ENCODE measurements at regions not wholly inside any gene's neighbourhood (a gene's known extent, or its start where the extent isn't known, plus 50 kb on each side); places are given as distances from the start of the nearest gene placed in this dataset.

DNA sequence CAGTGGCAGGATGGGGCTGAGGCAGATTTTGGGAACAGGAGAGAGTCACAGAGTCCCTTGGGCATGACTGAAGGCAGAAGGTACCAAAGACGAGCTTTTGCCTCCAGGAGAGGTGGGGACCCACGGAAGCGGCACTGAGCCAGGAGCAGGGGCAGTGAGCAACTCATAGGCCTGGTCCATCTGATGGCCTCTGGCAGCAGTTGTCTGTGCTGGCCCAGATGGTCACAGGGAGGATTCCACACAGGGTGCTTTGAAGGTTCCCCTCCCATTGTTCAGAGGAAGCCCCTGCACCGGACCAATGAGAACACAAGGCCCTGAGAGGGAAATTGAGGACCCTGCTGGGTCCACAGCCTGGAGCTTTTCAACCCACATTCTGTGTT lies 360.3 kb upstream of the TNRC6C start:
- Histone ChIP-seq H3K9me3 (ENCODE audit: severe bottlenecking) (no peaks in the 10 kb centered on the region), H3K4me1 (ENCODE audit: insufficient read depth, poor library complexity, severe bottlenecking) (peaks cover 16% of the 10 kb centered on the region), H3K27me3 (ENCODE audit: insufficient read depth, poor library complexity, severe bottlenecking) (no peaks in the 10 kb centered on the region), H3K27ac (ENCODE audit: poor library complexity, severe bottlenecking) (no peak overlapping the region), H3K36me3 (ENCODE audit: low read depth) (no peaks in the 10 kb centered on the region), H3K4me3 (ENCODE audit: severe bottlenecking) (no peak overlapping the region)
- ATAC-seq (ENCODE audit: low read depth) (no peak), DNase-seq (ENCODE audit: low spot score) (no peak)
- TF ChIP-seq, protein P1, sequence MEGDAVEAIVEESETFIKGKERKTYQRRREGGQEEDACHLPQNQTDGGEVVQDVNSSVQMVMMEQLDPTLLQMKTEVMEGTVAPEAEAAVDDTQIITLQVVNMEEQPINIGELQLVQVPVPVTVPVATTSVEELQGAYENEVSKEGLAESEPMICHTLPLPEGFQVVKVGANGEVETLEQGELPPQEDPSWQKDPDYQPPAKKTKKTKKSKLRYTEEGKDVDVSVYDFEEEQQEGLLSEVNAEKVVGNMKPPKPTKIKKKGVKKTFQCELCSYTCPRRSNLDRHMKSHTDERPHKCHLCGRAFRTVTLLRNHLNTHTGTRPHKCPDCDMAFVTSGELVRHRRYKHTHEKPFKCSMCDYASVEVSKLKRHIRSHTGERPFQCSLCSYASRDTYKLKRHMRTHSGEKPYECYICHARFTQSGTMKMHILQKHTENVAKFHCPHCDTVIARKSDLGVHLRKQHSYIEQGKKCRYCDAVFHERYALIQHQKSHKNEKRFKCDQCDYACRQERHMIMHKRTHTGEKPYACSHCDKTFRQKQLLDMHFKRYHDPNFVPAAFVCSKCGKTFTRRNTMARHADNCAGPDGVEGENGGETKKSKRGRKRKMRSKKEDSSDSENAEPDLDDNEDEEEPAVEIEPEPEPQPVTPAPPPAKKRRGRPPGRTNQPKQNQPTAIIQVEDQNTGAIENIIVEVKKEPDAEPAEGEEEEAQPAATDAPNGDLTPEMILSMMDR (IDR thresholded peaks at IDR 0.05; ENCODE audit: poor library complexity, severe bottlenecking): no peak

DNA sequence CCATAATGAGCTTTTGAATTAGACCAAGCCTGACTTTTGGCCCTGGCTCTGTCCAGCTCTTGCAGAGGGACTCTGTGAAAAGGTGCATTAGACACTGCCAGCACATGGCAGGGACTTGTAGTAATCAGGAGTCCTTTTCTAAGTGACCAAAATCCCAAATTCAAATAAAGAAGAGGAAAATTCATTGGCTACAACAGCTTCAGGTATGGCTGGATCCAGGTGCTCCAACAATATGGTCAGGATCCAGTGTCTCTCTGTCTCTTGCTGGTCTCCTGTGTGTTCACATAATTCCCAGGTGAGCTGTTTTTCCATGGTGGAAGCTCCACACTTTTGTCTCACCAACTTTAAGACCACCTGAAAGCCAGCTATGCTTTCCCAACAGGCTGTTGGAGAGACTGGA lies 358.8 kb upstream of the TNRC6C start:
- no peaks in the 10 kb centered on the region for H3K9me3 ChIP-seq (ENCODE audit: severe bottlenecking)
- H3K27ac ChIP-seq (ENCODE audit: poor library complexity, severe bottlenecking): no peak overlapping the region
- no peaks in the 10 kb centered on the region for H3K27me3 ChIP-seq (ENCODE audit: insufficient read depth, poor library complexity, severe bottlenecking)
- DNase-seq (ENCODE audit: low spot score) (peak; percentile 13), ATAC-seq (ENCODE audit: low read depth) (no peak)
- peaks cover 16% of the 10 kb centered on the region for H3K4me1 ChIP-seq (ENCODE audit: insufficient read depth, poor library complexity, severe bottlenecking)
- no peaks in the 10 kb centered on the region for H3K36me3 ChIP-seq (ENCODE audit: low read depth)
- TF ChIP-seq, protein P1 (IDR thresholded peaks at IDR 0.05; ENCODE audit: poor library complexity, severe bottlenecking): no peak
- no peak overlapping the region for H3K4me3 ChIP-seq (ENCODE audit: severe bottlenecking)

DNA sequence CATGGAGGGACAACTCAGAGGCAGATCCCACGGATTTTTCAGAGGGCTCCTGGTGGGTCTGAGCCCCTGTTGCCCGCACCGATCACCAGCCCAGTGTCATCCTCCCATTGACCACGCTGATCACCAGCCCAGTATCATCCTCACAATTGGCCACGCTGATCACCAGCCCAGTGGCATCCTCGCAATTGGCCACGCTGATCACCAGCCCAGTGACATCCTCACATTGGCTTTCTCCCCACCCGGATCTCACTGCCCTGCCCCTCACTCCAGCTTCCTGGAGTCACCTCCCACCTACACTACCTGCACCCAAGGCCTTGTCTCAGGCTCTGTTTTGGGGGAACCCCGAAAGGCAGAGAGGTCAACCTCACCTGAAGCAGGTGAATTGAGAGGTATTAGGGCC lies 358.2 kb upstream of the TNRC6C start:
- Histone ChIP-seq H3K36me3 (ENCODE audit: low read depth) (no peaks in the 10 kb centered on the region), H3K27ac (ENCODE audit: poor library complexity, severe bottlenecking) (no peak overlapping the region), H3K4me1 (ENCODE audit: insufficient read depth, poor library complexity, severe bottlenecking) (peaks cover 16% of the 10 kb centered on the region), H3K4me3 (ENCODE audit: severe bottlenecking) (no peak overlapping the region), H3K27me3 (ENCODE audit: insufficient read depth, poor library complexity, severe bottlenecking) (no peaks in the 10 kb centered on the region), H3K9me3 (ENCODE audit: severe bottlenecking) (no peaks in the 10 kb centered on the region)
- TF ChIP-seq, protein P1 (IDR thresholded peaks at IDR 0.05; ENCODE audit: poor library complexity, severe bottlenecking): no peak
- DNase-seq (ENCODE audit: low spot score) (peak; percentile 20), ATAC-seq (ENCODE audit: low read depth) (no peak)

DNA sequence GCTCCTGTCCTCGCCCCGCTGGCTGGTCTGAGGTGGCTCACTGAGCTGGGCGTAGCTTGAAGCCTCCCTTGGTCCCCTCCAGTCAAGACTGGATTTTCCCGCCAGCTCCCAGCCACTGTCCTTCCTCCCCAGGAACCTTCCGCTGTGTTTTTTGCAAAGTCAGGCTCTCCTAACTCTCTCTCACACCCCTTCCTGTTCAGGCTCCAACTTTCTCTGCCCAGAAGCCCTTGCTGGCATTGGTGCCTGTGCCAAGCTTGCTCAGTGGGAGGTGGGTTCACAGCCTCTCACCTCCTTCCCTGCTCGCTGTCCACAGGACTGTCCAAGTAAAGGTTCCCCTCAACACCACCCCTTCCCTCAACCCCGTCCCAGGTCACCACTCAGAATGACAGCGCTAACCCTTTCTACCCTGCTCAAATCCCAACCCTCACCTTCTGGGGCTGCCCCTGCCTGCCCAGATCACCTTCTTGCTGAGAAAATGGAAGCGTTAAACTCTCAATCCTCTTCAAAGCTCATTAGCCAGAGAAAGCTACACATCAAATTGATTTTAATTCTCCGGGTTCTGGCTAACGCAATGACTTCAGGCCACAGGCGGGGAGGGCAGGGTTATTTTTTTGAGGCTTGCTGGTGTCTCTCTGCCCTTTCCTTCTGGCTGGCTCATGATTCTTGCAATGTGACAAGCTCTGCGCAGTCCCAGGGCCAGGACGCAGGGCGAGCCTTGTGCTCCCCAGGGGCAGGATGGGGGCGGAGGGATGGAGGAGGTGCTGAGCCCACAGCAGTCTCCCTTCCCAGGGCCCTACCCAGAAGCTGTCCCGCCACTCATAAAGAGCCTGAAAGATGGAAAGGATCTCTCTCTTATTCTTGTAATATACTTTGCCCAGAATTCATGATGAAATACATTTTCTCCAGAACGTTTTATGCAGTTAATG lies 357.2 kb upstream of the TNRC6C start:
- DNase-seq (ENCODE audit: low spot score) (peak; percentile 50), ATAC-seq (ENCODE audit: low read depth) (no peak)
- TF ChIP-seq, protein P1 (IDR thresholded peaks at IDR 0.05; ENCODE audit: poor library complexity, severe bottlenecking): no peak
- Histone ChIP-seq H3K9me3 (ENCODE audit: severe bottlenecking) (no peaks in the 10 kb centered on the region), H3K27ac (ENCODE audit: poor library complexity, severe bottlenecking) (peak overlapping the region; percentile 81), H3K27me3 (ENCODE audit: insufficient read depth, poor library complexity, severe bottlenecking) (no peaks in the 10 kb centered on the region), H3K36me3 (ENCODE audit: low read depth) (no peaks in the 10 kb centered on the region), H3K4me1 (ENCODE audit: insufficient read depth, poor library complexity, severe bottlenecking) (peaks cover 16% of the 10 kb centered on the region), H3K4me3 (ENCODE audit: severe bottlenecking) (no peak overlapping the region)

All from RWPE2 (cell line).